ENCODE measurements at regions not wholly inside any gene's neighbourhood (a gene's known extent, or its start where the extent isn't known, plus 50 kb on each side); places are given as distances from the start of the nearest gene placed in this dataset.
"Not testable (repeated sequence)": the region's sequence is repeated elsewhere in the genome, so short reads cannot be mapped to it uniquely, and the experiment has no call there.

GRCh38 chr6:117761610-117762009, 86.3 kb downstream of the NUS1 start:
- DNase-seq, result no peak

- DNase-seq, result no peak
Observed at GRCh38 chr6:117771403-117771802, 96.1 kb downstream of the NUS1 start.

DNA sequence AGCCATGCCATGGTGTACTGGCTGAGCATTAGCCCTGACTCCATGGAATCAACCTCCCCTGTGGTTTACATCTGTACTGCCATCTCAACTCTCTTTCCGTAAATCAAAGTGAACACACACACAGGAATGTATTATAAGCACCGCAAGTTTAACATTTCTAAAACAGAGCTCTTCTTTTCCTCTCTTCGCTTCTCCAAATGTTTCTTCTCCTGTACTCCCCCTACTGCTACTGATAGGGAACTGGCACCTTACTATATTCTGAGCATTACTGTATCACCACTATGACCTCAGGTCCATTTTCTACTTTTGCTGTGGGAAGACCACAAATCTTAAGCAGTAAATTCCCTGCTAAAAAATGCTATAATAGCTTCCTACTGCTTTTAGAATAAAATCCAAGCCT, 101.2 kb downstream of the NUS1 start:
- DNase-seq, result no peak

DNA sequence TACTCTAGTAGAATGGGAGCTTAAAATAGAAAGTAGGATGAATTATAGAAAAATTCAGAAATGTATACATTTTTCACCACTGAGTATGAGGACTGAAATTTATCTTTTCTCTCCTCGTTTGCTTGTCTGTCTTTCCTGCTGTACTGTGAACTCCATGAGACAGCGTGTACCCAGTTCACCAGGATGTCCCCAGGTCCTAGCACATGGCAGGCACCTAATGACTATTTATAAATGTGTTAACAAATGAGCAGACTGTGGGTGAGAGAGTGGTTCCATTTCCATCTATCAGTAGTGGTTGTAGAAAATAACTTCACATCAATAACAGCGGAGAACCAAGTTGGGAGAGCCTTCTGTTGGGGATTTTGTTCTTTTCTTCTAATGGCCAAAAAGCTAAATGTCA, 106.3 kb downstream of the NUS1 start:
- DNase-seq, result no peak

- DNase-seq, result peak; percentile 0
Observed at GRCh38 chr6:117783279-117783678, 108.0 kb downstream of the NUS1 start.

- no peak for DNase-seq
Observed at GRCh38 chr6:117791012-117791411, 115.7 kb downstream of the NUS1 start.

DNA sequence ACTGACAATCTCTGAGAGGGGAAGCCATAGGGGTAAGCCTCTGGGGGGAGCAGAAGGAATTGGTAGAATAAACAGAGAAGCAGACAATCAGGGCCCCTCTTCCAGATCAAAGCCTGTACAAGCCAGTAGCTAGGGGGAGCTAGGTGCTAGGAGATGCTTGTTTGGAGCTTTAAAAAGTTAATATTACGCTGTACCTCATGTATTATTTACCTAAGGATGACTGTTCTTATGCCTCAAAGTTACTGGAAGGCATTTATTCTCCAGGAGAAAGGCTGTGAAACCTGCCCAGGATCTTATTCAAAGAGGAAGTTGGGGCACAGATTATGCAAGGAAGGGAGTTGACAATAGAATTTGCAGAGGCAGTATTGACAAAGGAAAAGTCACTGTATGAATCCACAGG, 111.8 kb upstream of the SLC35F1 start:
- DNase-seq, result no peak

DNA sequence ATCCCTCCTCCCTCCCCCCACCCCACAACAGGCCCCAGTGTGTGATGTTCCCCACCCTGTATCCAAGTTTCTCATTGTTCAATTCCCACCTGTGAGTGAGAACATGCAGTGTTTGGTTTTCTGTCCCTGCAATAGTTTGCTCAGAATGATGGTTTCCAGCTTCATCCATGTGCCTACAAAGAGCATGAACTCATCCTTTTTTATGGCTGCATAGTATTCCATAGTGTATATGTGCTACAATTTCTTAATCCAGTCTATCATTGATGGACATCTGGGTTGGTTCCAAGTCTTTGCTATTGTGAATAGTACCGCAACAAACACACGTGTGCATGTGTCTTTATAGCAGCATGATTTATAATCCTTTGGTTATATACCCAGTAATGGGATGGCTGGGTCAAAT, 108.2 kb upstream of the SLC35F1 start:
- not testable (repeated sequence) for DNase-seq

DNA sequence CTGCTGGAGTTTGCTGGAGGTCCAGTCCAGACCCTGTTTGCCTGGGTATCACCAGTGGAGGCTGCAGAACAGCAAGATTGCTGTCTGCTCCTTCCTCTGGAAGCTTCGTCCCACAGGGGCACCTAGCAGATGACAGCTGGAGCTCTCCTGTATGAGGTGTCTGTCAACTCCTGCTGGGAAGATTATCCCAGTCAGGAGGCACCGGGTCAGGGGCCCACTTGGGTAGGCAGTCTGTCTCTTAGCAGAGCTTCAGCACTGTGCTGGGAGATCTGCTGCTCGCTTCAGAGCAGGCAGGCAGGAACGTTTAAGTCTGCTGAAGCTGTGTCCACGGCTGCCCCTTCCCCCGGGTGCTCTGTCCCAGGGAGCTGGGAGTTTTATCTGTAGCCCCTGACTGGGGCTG, 96.8 kb upstream of the SLC35F1 start:
- no peak for DNase-seq

DNA sequence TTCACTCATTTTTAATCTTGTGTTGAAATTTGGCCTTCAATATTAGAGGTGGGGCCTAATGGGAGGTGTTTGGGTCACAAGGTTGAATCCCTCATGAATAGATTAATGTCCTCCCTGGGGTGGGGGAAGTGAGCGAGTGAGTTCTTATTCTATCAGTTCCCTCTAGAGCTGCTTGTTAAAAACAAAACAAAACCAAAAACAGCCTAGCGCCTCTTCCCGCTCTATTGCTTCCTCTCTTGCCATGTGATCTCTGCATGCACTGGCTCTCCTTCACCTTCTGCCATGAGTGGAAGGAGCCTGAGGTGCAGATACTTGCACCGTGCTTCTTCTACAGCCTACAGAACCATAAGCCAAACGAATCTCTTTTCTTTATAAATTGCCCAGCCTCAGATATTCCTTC, 89.6 kb upstream of the SLC35F1 start:
- DNase-seq, result no peak

DNA sequence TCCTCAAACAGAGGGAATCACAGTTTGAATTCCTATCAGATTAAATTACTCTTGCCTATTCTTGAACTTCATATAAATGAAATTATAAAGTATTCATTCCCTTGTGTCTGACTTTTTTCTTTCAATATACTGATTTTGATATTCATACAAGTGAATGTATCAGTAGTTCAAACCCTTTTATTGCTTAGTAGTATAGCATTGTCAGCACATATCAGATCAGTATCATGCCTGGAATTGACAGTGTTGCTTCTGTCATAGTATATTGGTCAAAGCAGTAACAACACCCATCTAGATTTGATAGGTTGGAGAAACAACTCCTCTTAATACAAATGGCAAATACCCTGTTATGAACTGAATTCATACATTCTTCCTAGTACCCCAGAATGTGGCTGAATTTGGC, 89.1 kb upstream of the SLC35F1 start:
- DNase-seq, result no peak

- no peak for DNase-seq
Observed at GRCh38 chr6:117818449-117818848, 88.6 kb upstream of the SLC35F1 start.

GRCh38 chr6:117829594-117830319, 77.3 kb upstream of the SLC35F1 start:
- DNase-seq, result no peak

- DNase-seq, result no peak
Observed at GRCh38 chr6:117837261-117837660, 69.8 kb upstream of the SLC35F1 start.

GRCh38 chr6:117840541-117840983, 66.5 kb upstream of the SLC35F1 start:
- DNase-seq, result no peak

GRCh38 chr6:117847912-117848311, 59.2 kb upstream of the SLC35F1 start:
- DNase-seq, result no peak

GRCh38 chr6:117849087-117849486, 58.0 kb upstream of the SLC35F1 start:
- DNase-seq, result no peak

All from occipital lobe (tissue), 1 donor.